ENCODE measurements at regions not wholly inside any gene's neighbourhood (a gene's known extent, or its start where the extent isn't known, plus 50 kb on each side); places are given as distances from the start of the nearest gene placed in this dataset.

GRCh38 chr10:131840788-131841118 is 60.1 kb upstream of the PPP2R2D start:
- no peak for DNase-seq (ENCODE audit: low read depth)
- TF ChIP-seq, protein P1, sequence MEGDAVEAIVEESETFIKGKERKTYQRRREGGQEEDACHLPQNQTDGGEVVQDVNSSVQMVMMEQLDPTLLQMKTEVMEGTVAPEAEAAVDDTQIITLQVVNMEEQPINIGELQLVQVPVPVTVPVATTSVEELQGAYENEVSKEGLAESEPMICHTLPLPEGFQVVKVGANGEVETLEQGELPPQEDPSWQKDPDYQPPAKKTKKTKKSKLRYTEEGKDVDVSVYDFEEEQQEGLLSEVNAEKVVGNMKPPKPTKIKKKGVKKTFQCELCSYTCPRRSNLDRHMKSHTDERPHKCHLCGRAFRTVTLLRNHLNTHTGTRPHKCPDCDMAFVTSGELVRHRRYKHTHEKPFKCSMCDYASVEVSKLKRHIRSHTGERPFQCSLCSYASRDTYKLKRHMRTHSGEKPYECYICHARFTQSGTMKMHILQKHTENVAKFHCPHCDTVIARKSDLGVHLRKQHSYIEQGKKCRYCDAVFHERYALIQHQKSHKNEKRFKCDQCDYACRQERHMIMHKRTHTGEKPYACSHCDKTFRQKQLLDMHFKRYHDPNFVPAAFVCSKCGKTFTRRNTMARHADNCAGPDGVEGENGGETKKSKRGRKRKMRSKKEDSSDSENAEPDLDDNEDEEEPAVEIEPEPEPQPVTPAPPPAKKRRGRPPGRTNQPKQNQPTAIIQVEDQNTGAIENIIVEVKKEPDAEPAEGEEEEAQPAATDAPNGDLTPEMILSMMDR (IDR thresholded peaks at IDR 0.05; ENCODE audit: insufficient read depth, low read length, severe bottlenecking) = no peak
- no peak overlapping the region for H3K4me3 ChIP-seq (ENCODE audit: low read depth, low read length)
- H3K27me3 ChIP-seq (ENCODE audit: control insufficient read depth, insufficient read depth, low read length) = no peaks in the 10 kb centered on the region
- no peak for FAIRE-seq
- H3K36me3 ChIP-seq (ENCODE audit: control insufficient read depth, insufficient read depth, low read length) = no peaks in the 10 kb centered on the region

- Histone ChIP-seq H3K36me3 (ENCODE audit: control insufficient read depth, insufficient read depth, low read length) (no peaks in the 10 kb centered on the region), H3K27me3 (ENCODE audit: control insufficient read depth, insufficient read depth, low read length) (no peaks in the 10 kb centered on the region), H3K4me3 (ENCODE audit: low read depth, low read length) (no peak overlapping the region)
- FAIRE-seq (no peak), DNase-seq (ENCODE audit: low read depth) (no peak)
- TF ChIP-seq, protein P1 (IDR thresholded peaks at IDR 0.05; ENCODE audit: insufficient read depth, low read length, severe bottlenecking) = no peak
Observed at GRCh38 chr10:131841131-131841660, 59.6 kb upstream of the PPP2R2D start.

- no peak for DNase-seq (ENCODE audit: low read depth)
- no peaks in the 10 kb centered on the region for H3K36me3 ChIP-seq (ENCODE audit: control insufficient read depth, insufficient read depth, low read length)
- H3K27me3 ChIP-seq (ENCODE audit: control insufficient read depth, insufficient read depth, low read length) = no peaks in the 10 kb centered on the region
- TF ChIP-seq, protein P1 (IDR thresholded peaks at IDR 0.05; ENCODE audit: insufficient read depth, low read length, severe bottlenecking) = no peak
- no peak for FAIRE-seq
- no peak overlapping the region for H3K4me3 ChIP-seq (ENCODE audit: low read depth, low read length)
Observed at GRCh38 chr10:131841661-131842139, 59.1 kb upstream of the PPP2R2D start.

DNA sequence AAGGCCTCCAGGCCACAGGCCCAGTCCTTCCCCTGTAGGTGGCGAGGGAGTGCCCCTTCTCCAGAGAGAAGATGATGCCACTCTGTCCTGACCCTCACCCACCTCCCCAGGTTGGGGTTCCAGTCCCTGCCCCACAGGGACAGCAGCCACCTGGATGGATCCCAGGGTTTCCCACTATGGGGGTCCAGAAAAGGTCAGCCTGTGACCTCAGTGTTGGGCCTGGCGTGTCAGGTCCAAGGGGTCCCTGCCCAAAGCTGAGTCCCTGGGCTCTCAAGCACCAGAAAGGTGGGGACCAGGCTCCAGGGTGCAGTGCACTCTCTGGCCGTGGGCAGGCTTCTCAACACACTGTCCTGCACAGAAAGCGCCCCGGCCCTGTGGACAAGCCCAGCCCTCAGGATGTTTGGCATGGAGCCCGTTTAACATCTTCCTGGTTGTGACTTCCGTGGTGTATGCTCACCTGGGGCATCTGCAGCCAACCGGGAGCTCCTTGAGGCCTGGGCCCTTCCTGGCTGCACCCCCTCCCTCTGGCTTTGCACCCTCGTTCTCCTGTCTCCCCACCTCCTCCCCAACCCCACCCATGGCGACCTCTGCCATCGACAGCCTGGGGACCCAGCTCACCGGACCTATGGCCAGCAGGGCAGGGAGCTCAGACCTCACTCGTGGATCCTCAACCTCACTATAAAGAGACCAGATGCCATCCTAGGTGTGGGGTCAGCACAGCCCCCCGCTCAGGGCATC is 58.3 kb upstream of the PPP2R2D start:
- TF ChIP-seq, protein P1 (IDR thresholded peaks at IDR 0.05; ENCODE audit: insufficient read depth, low read length, severe bottlenecking) = no peak
- H3K4me3 ChIP-seq (ENCODE audit: low read depth, low read length) = no peak overlapping the region
- DNase-seq (ENCODE audit: low read depth) (no peak), FAIRE-seq (no peak)
- no peaks in the 10 kb centered on the region for H3K36me3 ChIP-seq (ENCODE audit: control insufficient read depth, insufficient read depth, low read length)
- H3K27me3 ChIP-seq (ENCODE audit: control insufficient read depth, insufficient read depth, low read length) = no peaks in the 10 kb centered on the region

- H3K36me3 ChIP-seq (ENCODE audit: control insufficient read depth, insufficient read depth, low read length) = no peaks in the 10 kb centered on the region
- DNase-seq (ENCODE audit: low read depth) (no peak), FAIRE-seq (no peak)
- no peaks in the 10 kb centered on the region for H3K27me3 ChIP-seq (ENCODE audit: control insufficient read depth, insufficient read depth, low read length)
- no peak overlapping the region for H3K4me3 ChIP-seq (ENCODE audit: low read depth, low read length)
- TF ChIP-seq, protein P1 (IDR thresholded peaks at IDR 0.05; ENCODE audit: insufficient read depth, low read length, severe bottlenecking) = no peak
Observed at GRCh38 chr10:131843089-131843595, 57.7 kb upstream of the PPP2R2D start.

All from bronchial epithelial cell (primary cell).